Loucy (cell line): ENCODE measurements at regions not wholly inside any gene's neighbourhood (a gene's known extent, or its start where the extent isn't known, plus 50 kb on each side); places are given as distances from the start of the nearest gene placed in this dataset.

Experiments used
- H2AFZ ChIP-seq: fragments of 200-600 bp; sonication (generic); 2 replicates; pipeline ENCODE4 v1.6.0; 2016; ENCODE audit warnings: antibody characterized with exemption, mild to moderate bottlenecking, low read length, moderate library complexity
- H3F3A ChIP-seq: fragments of 200-600 bp; 2 replicates; pipeline ENCODE4 v1.6.0; 2016; ENCODE audit warnings: antibody characterized with exemption, low read depth, mild to moderate bottlenecking
- H3K27me3 ChIP-seq: fragments of 200-600 bp; sonication (generic); 2 replicates; pipeline ENCODE4 v1.6.1; 2014; ENCODE audit warnings: low read length, mild to moderate bottlenecking; ENCODE audit not compliant: insufficient read depth, poor library complexity, severe bottlenecking
- H3K36me3 ChIP-seq: fragments of 200-600 bp; sonication (generic); 2 replicates; pipeline ENCODE4 v1.6.1; 2016; ENCODE audit warnings: low read length; ENCODE audit not compliant: insufficient read depth
- H3K4me1 ChIP-seq: fragments of 200-600 bp; sonication (generic); 2 replicates; pipeline ENCODE4 v1.5.1; 2014; ENCODE audit warnings: low read length, mild to moderate bottlenecking; ENCODE audit not compliant: insufficient read depth, poor library complexity, severe bottlenecking
- H3K4me2 ChIP-seq: fragments of 200-600 bp; sonication (generic); 2 replicates; pipeline ENCODE4 v1.6.0; 2014; ENCODE audit warnings: antibody characterized with exemption, low read length, low read depth, mild to moderate bottlenecking; ENCODE audit not compliant: poor library complexity, severe bottlenecking
- H3K4me3 ChIP-seq: fragments of 200-600 bp; sonication (generic); 2 replicates; pipeline ENCODE4 v1.5.1; 2014; ENCODE audit warnings: low read length, mild to moderate bottlenecking, mixed read lengths; ENCODE audit not compliant: poor library complexity, severe bottlenecking
- H3K79me2 ChIP-seq: fragments of 200-600 bp; sonication (generic); 2 replicates; pipeline ENCODE4 v1.6.1; 2014; ENCODE audit warnings: low read length; ENCODE audit not compliant: insufficient read depth
- H3K9ac ChIP-seq: fragments of 200-600 bp; sonication (generic); 2 replicates; pipeline ENCODE4 v1.6.0; 2014; ENCODE audit warnings: mild to moderate bottlenecking, low read depth, low read length, moderate library complexity; ENCODE audit not compliant: poor library complexity, severe bottlenecking
- H3K9me2 ChIP-seq: fragments of 200-600 bp; sonication (generic); replicated peaks from 2 replicates; pipeline ENCODE4 v1.6.1; 2016; ENCODE audit warnings: low read depth, low read length, mixed read lengths
- H3K9me3 ChIP-seq: fragments of 200-600 bp; sonication (generic); 2 replicates; pipeline ENCODE4 v1.6.1; 2014; ENCODE audit warnings: mild to moderate bottlenecking, antibody characterized with exemption, low read length, low read depth; ENCODE audit not compliant: insufficient read depth
- H4K20me1 ChIP-seq: fragments of 200-600 bp; sonication (generic); 2 replicates; pipeline ENCODE4 v1.6.0; 2014; ENCODE audit warnings: antibody characterized with exemption, low read length, mild to moderate bottlenecking; ENCODE audit not compliant: insufficient read depth, poor library complexity, severe bottlenecking
- EZH2phosphoT487 ChIP-seq: fragments of 200-600 bp; IDR thresholded peaks from 2 replicates; pipeline ENCODE4 v1.6.1; 2018; ENCODE audit warnings: antibody characterized with exemption, mild to moderate bottlenecking, moderate library complexity, borderline replicate concordance
- TF ChIP-seq, protein P1 (sequence below): fragments of 200-600 bp; sonication (generic); conservative IDR thresholded peaks from 2 replicates; pipeline ENCODE4 v1.5.1; 2014; ENCODE audit warnings: mild to moderate bottlenecking, antibody characterized with exemption, low read length

DNA sequence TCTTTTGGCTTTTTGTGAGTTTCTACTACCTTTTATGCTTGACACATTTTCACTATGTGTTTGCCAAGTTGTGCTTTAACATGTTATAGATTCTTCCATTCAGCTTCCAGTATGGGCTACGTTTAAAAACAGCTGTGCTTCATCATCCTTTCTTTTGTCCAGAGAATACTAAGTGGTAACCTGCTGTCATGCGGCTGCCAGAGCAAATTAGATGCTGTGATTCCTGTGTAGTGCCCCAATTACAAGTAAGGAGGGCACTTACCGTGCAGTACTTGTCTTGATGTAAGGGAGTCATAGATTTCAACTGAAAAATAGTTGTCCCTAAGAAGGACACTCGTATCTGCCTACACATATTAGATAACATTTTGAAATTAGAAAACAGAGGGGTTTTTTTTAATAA is 531.8 kb upstream of the GALNTL6 start:
- TF ChIP-seq, protein P1, sequence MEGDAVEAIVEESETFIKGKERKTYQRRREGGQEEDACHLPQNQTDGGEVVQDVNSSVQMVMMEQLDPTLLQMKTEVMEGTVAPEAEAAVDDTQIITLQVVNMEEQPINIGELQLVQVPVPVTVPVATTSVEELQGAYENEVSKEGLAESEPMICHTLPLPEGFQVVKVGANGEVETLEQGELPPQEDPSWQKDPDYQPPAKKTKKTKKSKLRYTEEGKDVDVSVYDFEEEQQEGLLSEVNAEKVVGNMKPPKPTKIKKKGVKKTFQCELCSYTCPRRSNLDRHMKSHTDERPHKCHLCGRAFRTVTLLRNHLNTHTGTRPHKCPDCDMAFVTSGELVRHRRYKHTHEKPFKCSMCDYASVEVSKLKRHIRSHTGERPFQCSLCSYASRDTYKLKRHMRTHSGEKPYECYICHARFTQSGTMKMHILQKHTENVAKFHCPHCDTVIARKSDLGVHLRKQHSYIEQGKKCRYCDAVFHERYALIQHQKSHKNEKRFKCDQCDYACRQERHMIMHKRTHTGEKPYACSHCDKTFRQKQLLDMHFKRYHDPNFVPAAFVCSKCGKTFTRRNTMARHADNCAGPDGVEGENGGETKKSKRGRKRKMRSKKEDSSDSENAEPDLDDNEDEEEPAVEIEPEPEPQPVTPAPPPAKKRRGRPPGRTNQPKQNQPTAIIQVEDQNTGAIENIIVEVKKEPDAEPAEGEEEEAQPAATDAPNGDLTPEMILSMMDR: no peak
- no peak for TF ChIP-seq EZH2phosphoT487
- Histone ChIP-seq H3K9ac (no peak overlapping the region), H3K9me2 (no peaks in the 10 kb centered on the region), H3K9me3 (no peaks in the 10 kb centered on the region), H3K4me2 (no peak overlapping the region), H3F3A (no peaks in the 10 kb centered on the region), H3K27me3 (no peaks in the 10 kb centered on the region), H2AFZ (no peak overlapping the region), H3K4me3 (no peak overlapping the region), H3K79me2 (no peaks in the 10 kb centered on the region), H4K20me1 (no peaks in the 10 kb centered on the region), H3K4me1 (no peaks in the 10 kb centered on the region), H3K36me3 (no peaks in the 10 kb centered on the region)

GRCh38 chr4:171279131-171279530 is 534.1 kb upstream of the GALNTL6 start:
- no peaks in the 10 kb centered on the region for H3K4me1 ChIP-seq
- no peaks in the 10 kb centered on the region for H3K9me2 ChIP-seq
- no peaks in the 10 kb centered on the region for H3K9me3 ChIP-seq
- no peaks in the 10 kb centered on the region for H3K36me3 ChIP-seq
- H3K4me2 ChIP-seq: no peak overlapping the region
- no peak overlapping the region for H3K4me3 ChIP-seq
- TF ChIP-seq, protein P1: no peak
- TF ChIP-seq EZH2phosphoT487: no peak
- H2AFZ ChIP-seq: no peak overlapping the region
- no peaks in the 10 kb centered on the region for H3K79me2 ChIP-seq
- H4K20me1 ChIP-seq: no peaks in the 10 kb centered on the region
- H3K27me3 ChIP-seq: no peaks in the 10 kb centered on the region
- H3K9ac ChIP-seq: no peak overlapping the region
- H3F3A ChIP-seq: no peaks in the 10 kb centered on the region

DNA sequence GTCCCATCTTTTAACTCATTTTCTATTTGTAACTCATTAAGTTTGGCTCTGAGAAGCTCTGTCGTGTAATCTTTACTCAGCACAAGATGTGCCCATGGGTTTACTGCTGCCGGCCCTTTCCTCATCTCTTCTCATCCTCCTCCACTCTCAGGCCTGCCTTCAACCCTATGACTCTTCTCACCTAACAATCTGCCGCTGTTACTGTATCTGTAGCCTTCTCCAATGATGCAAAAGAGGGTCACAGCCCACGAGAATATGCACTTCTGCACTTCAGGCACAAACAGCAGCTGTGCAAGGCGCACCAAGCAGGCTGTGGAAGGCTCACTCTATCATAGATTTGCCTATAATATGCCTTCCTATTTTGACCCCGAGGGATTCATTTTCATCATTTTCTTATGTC is 546.5 kb upstream of the GALNTL6 start:
- no peak overlapping the region for H3K4me3 ChIP-seq
- no peak overlapping the region for H3K4me2 ChIP-seq
- TF ChIP-seq EZH2phosphoT487: no peak
- TF ChIP-seq, protein P1: no peak
- no peak overlapping the region for H2AFZ ChIP-seq
- no peaks in the 10 kb centered on the region for H3K27me3 ChIP-seq
- no peaks in the 10 kb centered on the region for H3K79me2 ChIP-seq
- no peaks in the 10 kb centered on the region for H3K4me1 ChIP-seq
- H3K9ac ChIP-seq: no peak overlapping the region
- no peaks in the 10 kb centered on the region for H3F3A ChIP-seq
- no peaks in the 10 kb centered on the region for H3K9me2 ChIP-seq
- no peaks in the 10 kb centered on the region for H3K9me3 ChIP-seq
- no peaks in the 10 kb centered on the region for H3K36me3 ChIP-seq
- no peaks in the 10 kb centered on the region for H4K20me1 ChIP-seq
